H9 (cell line): ENCODE measurements at regions not wholly inside any gene's neighbourhood (a gene's known extent, or its start where the extent isn't known, plus 50 kb on each side); places are given as distances from the start of the nearest gene placed in this dataset.

Experiments
- DNase-seq: peaks from one replicate; pipeline ENCODE4 v3.0.0-alpha.2; 2017
- H2AFZ ChIP-seq: one replicate; pipeline ENCODE4 v1.6.1; 2013; ENCODE audit warnings: mild to moderate bottlenecking, low read length, control low read depth, moderate library complexity
- H2AK5ac ChIP-seq: 2 replicates; pipeline ENCODE4 v1.6.1; 2013; ENCODE audit warnings: low read length, control low read depth, mixed read lengths; ENCODE audit not compliant: insufficient read length
- H2BK120ac ChIP-seq: one replicate; pipeline ENCODE4 v1.6.1; 2013; ENCODE audit warnings: low read depth, mild to moderate bottlenecking, low read length, control low read depth, inconsistent platforms; ENCODE audit not compliant: poor library complexity, severe bottlenecking
- H2BK12ac ChIP-seq: 2 replicates; pipeline ENCODE4 v1.6.1; 2013; ENCODE audit warnings: low read length, control low read depth, mixed read lengths, low read depth; ENCODE audit not compliant: insufficient read length
- H2BK15ac ChIP-seq: 2 replicates; pipeline ENCODE4 v1.6.1; 2013; ENCODE audit warnings: low read depth, low read length, control low read depth
- H2BK20ac ChIP-seq: one replicate; pipeline ENCODE4 v1.6.1; 2013; ENCODE audit warnings: low read depth, mild to moderate bottlenecking, low read length, control low read depth, inconsistent platforms; ENCODE audit not compliant: poor library complexity, severe bottlenecking
- H2BK5ac ChIP-seq: 2 replicates; pipeline ENCODE4 v1.6.1; 2013; ENCODE audit warnings: low read length, control low read depth, mixed read lengths; ENCODE audit not compliant: insufficient read length
- H3K14ac ChIP-seq: 2 replicates; pipeline ENCODE4 v1.6.1; 2013; ENCODE audit warnings: low read length, control low read depth; ENCODE audit not compliant: insufficient read depth
- H3K18ac ChIP-seq: 2 replicates; pipeline ENCODE4 v1.6.1; 2013; ENCODE audit warnings: low read depth, mild to moderate bottlenecking, mixed read lengths, low read length, control low read depth; ENCODE audit not compliant: insufficient read length
- H3K23ac ChIP-seq: 2 replicates; pipeline ENCODE4 v1.6.1; 2013; ENCODE audit warnings: low read length, control low read depth, mixed read lengths, low read depth; ENCODE audit not compliant: insufficient read length
- H3K23me2 ChIP-seq: 2 replicates; pipeline ENCODE4 v1.6.1; 2013; ENCODE audit warnings: low read depth, mild to moderate bottlenecking, mixed read lengths, low read length, control low read depth; ENCODE audit not compliant: insufficient read length, poor library complexity, severe bottlenecking
- H3K27ac ChIP-seq: 2 replicates; pipeline ENCODE4 v1.5.1; 2013; ENCODE audit warnings: low read length, control low read depth, mixed read lengths, low read depth; ENCODE audit not compliant: insufficient read length
- H3K27me3 ChIP-seq: 2 replicates; pipeline ENCODE4 v1.6.1; 2013; ENCODE audit warnings: low read length, control low read depth, inconsistent platforms; ENCODE audit not compliant: insufficient read depth
- H3K4ac ChIP-seq: 2 replicates; pipeline ENCODE4 v1.6.1; 2013; ENCODE audit warnings: low read depth, mild to moderate bottlenecking, control low read depth, inconsistent platforms, low read length, moderate library complexity
- H3K4me1 ChIP-seq: 2 replicates; pipeline ENCODE4 v1.6.1; 2013; ENCODE audit warnings: low read length, control low read depth, inconsistent platforms; ENCODE audit not compliant: insufficient read depth
- H3K4me2 ChIP-seq: 2 replicates; pipeline ENCODE4 v1.6.1; 2013; ENCODE audit warnings: low read length, control low read depth, mixed read lengths; ENCODE audit not compliant: insufficient read length, insufficient read depth
- H3K56ac ChIP-seq: 2 replicates; pipeline ENCODE4 v1.6.1; 2013; ENCODE audit warnings: low read depth, mild to moderate bottlenecking, mixed read lengths, low read length, control low read depth; ENCODE audit not compliant: insufficient read length
- H3K79me1 ChIP-seq: 2 replicates; pipeline ENCODE4 v1.6.1; 2013; ENCODE audit warnings: low read depth, mild to moderate bottlenecking, moderate library complexity, low read length, control low read depth, inconsistent platforms; ENCODE audit not compliant: insufficient read depth, poor library complexity, severe bottlenecking
- H3K79me2 ChIP-seq: 2 replicates; pipeline ENCODE4 v1.6.1; 2013; ENCODE audit warnings: low read length, control low read depth, inconsistent platforms; ENCODE audit not compliant: insufficient read depth
- H3K9ac ChIP-seq: 2 replicates; pipeline ENCODE4 v1.6.1; 2013; ENCODE audit warnings: low read length, control low read depth, mixed read lengths; ENCODE audit not compliant: insufficient read length; ENCODE audit errors: extremely low read depth
- H3K9me3 ChIP-seq: one replicate; pipeline ENCODE4 v1.6.1; 2013; ENCODE audit warnings: low read depth, low read length, inconsistent platforms; ENCODE audit not compliant: control insufficient read depth
- H3T11ph ChIP-seq: one replicate; pipeline ENCODE4 v1.6.1; 2013; ENCODE audit warnings: mild to moderate bottlenecking, low read length, control low read depth, inconsistent platforms
- H4K20me1 ChIP-seq: one replicate; pipeline ENCODE4 v1.6.1; 2013; ENCODE audit not compliant: control insufficient read depth, insufficient read length, insufficient read depth
- H4K5ac ChIP-seq: 2 replicates; pipeline ENCODE4 v1.6.1; 2013; ENCODE audit warnings: low read depth, mild to moderate bottlenecking, mixed read lengths, low read length, control low read depth; ENCODE audit not compliant: insufficient read length
- H4K8ac ChIP-seq: replicated peaks from 2 replicates; pipeline ENCODE4 v1.6.1; 2013; ENCODE audit warnings: low read length, control low read depth, mixed read lengths, low read depth; ENCODE audit not compliant: insufficient read length
- H4K91ac ChIP-seq: 2 replicates; pipeline ENCODE4 v1.6.1; 2013; ENCODE audit warnings: low read depth, mild to moderate bottlenecking, moderate library complexity, mixed read lengths, low read length, control low read depth; ENCODE audit not compliant: insufficient read length
- H3K27ac Mint-ChIP-seq, 3 experiments: 2 replicates in 2 of 3; 3 replicates in 1 of 3; pipeline ENCODE4 v1.8.0; 2020 to 2021; ENCODE audit warnings: mixed read lengths in 3 of 3, mild to moderate bottlenecking in 1 of 3, moderate library complexity in 1 of 3
- H3K27me3 Mint-ChIP-seq: 2 replicates; pipeline ENCODE4 v1.8.0; 2021; ENCODE audit warnings: low read depth, mild to moderate bottlenecking, moderate library complexity, mixed read lengths
- H3K36me3 Mint-ChIP-seq, 3 experiments: 2 replicates in 2 of 3; 3 replicates in 1 of 3; pipeline ENCODE4 v1.8.0; 2020 to 2021; ENCODE audit warnings: low read depth in 3 of 3, mixed read lengths in 3 of 3; ENCODE audit not compliant: insufficient read depth in 1 of 3
- H3K4me1 Mint-ChIP-seq, 2 experiments: 2 replicates each; pipeline ENCODE4 v1.8.0; 2020; ENCODE audit warnings: mixed read lengths in 2 of 2
- H3K4me3 Mint-ChIP-seq, 2 experiments: 2 replicates in 1 of 2; 3 replicates in 1 of 2; pipeline ENCODE4 v1.8.0; 2020 to 2021; ENCODE audit warnings: mild to moderate bottlenecking in 2 of 2, mixed read lengths in 2 of 2, moderate library complexity in 1 of 2
- H3K9me3 Mint-ChIP-seq, 2 experiments: 2 replicates in 1 of 2; 3 replicates in 1 of 2; pipeline ENCODE4 v1.8.0; 2020; ENCODE audit warnings: mild to moderate bottlenecking in 2 of 2, mixed read lengths in 2 of 2, moderate library complexity in 1 of 2
- CTCF ChIP-seq: fragments of 200-600 bp; sonication (generic); conservative IDR thresholded peaks from 3 replicates; pipeline ENCODE4 v1.8.0; 2021; ENCODE audit warnings: antibody characterized with exemption, mild to moderate bottlenecking
- WGBS: extraction: QIAGEN DNeasy Blood & Tissue Kit; methylation state at CpG from one replicate; pipeline ENCODE4 v1.1.7; 2013; ENCODE audit warnings: missing lambda C conversion rate, low lambda C conversion rate, mixed read lengths; ENCODE audit not compliant: insufficient read length; ENCODE audit errors: extremely low coverage; 5-methylcytosine and 5-hydroxymethylcytosine counted together

- Histone ChIP-seq H3T11ph (no peak overlapping the region), H3K4ac (no peak overlapping the region), H3K27me3 (no peaks in the 10 kb centered on the region), H3K4me2 (no peak overlapping the region), H2BK12ac (no peak overlapping the region), H3K23me2 (no peaks in the 10 kb centered on the region), H2AFZ (no peak overlapping the region), H3K27ac (no peak overlapping the region), H3K23ac (no peak overlapping the region), H4K20me1 (no peaks in the 10 kb centered on the region), H3K18ac (no peak overlapping the region), H2BK5ac (no peak overlapping the region), H3K9me3 (no peaks in the 10 kb centered on the region), H3K79me1 (no peaks in the 10 kb centered on the region), H4K8ac (no peak overlapping the region), H3K79me2 (no peaks in the 10 kb centered on the region), H3K9ac (no peak overlapping the region), H3K14ac (no peak overlapping the region), H2BK15ac (no peak overlapping the region), H2AK5ac (no peak overlapping the region), H2BK120ac (no peak overlapping the region), H4K91ac (no peak overlapping the region), H4K5ac (no peak overlapping the region), H2BK20ac (no peak overlapping the region), H3K4me1 (no peaks in the 10 kb centered on the region), H3K56ac (no peak overlapping the region)
- H3K4me3 Mint-ChIP-seq, result no peak overlapping the region
- TF ChIP-seq CTCF, result no peak
- H3K27me3 Mint-ChIP-seq, result no peaks in the 10 kb centered on the region
- no peaks in the 10 kb centered on the region for H3K9me3 Mint-ChIP-seq
- H3K27ac Mint-ChIP-seq, result no peak overlapping the region; a peak in 1 of 7 replicates
- no CpG with 5 or more reads among the region's 1 CpG for WGBS
- DNase-seq, result no peak
- H3K36me3 Mint-ChIP-seq, result no peaks in the 10 kb centered on the region
- H3K4me1 Mint-ChIP-seq, result no peaks in the 10 kb centered on the region; a peak in 1 of 4 replicates
Observed at GRCh38 chr7:79540592-79540991, 87.1 kb upstream of the MAGI2 start.
